D721Med (cell line): ENCODE measurements at regions not wholly inside any gene's neighbourhood (a gene's known extent, or its start where the extent isn't known, plus 50 kb on each side); places are given as distances from the start of the nearest gene placed in this dataset.
"Not testable (repeated sequence)": the region's sequence is repeated elsewhere in the genome, so short reads cannot be mapped to it uniquely, and the experiment has no call there.

Experiments
- DNase-seq: peaks from one replicate; pipeline ENCODE4 v3.0.0; 2011; ENCODE audit warnings: low spot score; ENCODE audit not compliant: insufficient read length
- FAIRE-seq: peaks from 2 replicates; lab custom pipeline; 2011; peaks lifted over from hg19 to GRCh38; lab: Jason Lieb, UNC
- CTCF ChIP-seq: IDR thresholded peaks from 2 replicates; pipeline ENCODE4 v1.5.1; 2012; ENCODE audit warnings: mild to moderate bottlenecking, control low read depth; ENCODE audit not compliant: insufficient read depth; ENCODE audit errors: missing control alignments

DNA sequence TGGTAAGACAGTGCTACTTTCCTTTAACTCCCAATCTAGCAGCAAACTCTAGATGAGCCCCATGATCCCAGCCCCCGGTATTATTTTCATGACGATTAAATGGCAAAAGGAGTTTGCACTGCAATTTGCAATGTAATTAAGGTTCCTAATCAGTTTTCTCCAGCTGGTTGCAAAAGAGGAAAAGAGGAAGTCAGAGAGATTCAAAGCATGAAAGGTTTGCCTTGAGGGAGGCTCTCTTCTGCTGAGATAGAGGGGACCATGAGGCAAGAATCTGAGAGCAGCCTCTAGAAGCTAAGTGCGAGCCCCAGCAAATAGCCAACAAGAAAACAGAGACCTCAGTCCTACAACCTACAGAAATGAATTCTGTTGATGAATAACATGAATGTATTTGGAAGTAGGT lies 527.1 kb downstream of the UQCRFS1 start:
- no peak for FAIRE-seq
- DNase-seq, result no peak
- no peak for TF ChIP-seq CTCF

- DNase-seq, FAIRE-seq: not testable (repeated sequence)
Measured at GRCh38 chr19:28685077-28685476, 527.9 kb downstream of the UQCRFS1 start.

- FAIRE-seq, result no peak
- no peak for TF ChIP-seq CTCF
Measured at GRCh38 chr19:28680111-28680510, 532.8 kb downstream of the UQCRFS1 start.

DNA sequence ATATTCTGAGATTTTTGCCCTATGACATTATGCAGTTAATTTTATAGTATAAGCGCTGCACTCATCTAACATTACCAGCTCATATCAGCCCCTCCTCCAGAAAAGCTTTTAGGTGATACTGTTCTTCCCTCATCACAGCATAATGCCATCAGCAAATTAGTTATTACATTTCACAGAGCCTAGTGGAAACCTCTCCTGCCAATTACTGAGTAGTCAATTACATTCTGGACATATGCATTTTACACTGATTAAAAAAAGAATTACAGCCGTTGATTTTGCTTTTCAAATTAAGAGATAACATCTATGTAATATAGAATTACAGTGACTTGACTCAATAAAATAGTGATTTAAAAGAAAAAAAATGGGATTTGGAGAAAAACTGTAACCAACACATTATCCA lies 542.1 kb downstream of the UQCRFS1 start:
- DNase-seq (no peak), FAIRE-seq (no peak)
- TF ChIP-seq CTCF, result no peak

More at GRCh38 chr19:28680111-28680510, 532.8 kb downstream of the UQCRFS1 start:
- DNase-seq, result no peak

GRCh38 chr19:28669804-28670203 lies 543.1 kb downstream of the UQCRFS1 start:
- TF ChIP-seq CTCF, result no peak
- no peak for DNase-seq
- no peak for FAIRE-seq

DNA sequence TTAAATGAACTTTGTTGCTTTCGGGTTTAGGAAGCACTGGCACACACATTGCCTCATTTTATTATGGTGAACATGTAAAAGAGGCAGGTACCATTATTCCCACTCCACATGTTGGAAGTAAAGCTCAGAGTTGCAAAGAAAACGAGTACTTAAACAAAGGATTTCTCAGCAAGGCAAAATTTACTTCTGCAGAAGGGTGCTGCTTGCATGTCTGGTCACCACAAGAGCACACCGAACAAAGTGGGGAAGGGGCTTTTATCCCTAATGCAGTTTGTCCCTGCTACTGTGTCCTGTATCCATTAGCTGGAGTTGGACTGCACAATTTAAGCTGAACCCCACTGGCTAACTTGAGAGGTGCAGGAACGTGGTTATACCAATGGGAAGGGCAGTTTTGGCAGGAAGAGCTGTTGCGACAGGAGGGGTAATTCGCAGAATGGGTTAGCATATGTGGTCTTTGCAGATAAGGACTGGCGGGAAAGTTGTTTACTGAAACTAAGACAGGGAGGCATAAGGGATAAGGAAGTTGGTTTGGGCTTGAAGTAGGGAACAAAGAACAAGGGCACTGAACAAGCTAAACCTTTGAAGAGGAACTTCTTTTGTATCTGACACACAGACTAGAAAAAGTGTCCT lies 545.5 kb downstream of the UQCRFS1 start:
- DNase-seq (no peak), FAIRE-seq (no peak)
- no peak for TF ChIP-seq CTCF

DNA sequence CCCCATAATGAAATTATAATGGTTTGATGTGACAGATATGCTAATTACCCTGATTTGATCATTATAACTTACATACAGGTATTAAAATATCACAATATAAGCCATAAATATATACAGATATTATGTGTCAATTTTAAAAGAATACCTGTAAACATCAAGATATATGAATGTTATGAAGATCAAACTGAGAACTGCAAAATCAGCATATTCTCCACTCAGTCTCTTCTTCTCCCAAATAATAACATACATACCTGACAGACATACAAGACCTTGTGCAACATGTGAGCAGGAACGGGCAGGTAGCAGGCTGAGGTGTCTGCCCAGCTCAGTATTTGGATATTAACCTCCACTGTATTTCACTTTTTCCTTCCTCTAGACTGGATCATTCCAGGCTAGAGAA lies 547.2 kb downstream of the UQCRFS1 start:
- TF ChIP-seq CTCF, result no peak
- DNase-seq, result no peak
- no peak for FAIRE-seq
